ENCODE measurements at regions not wholly inside any gene's neighbourhood (a gene's known extent, or its start where the extent isn't known, plus 50 kb on each side); places are given as distances from the start of the nearest gene placed in this dataset.
"Not testable (repeated sequence)": the region's sequence is repeated elsewhere in the genome, so short reads cannot be mapped to it uniquely, and the experiment has no call there.

DNA sequence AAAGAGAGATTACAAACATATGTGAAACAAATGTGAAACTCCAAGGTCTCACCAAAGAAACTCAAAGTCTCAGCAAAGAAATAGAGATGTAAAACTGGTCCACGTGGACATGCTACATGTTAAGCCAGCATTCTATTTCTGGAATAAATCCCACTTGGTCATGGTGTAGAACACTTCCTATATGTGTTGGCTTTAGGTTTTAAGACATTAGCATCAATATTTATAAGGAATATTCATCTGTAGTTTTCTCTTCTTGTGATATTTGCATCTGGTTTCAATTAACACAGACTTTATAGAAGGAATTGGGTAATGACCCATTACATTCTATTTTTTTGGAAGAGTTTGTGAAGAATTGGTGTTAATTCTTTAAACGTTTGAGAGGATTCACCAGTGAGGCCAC is 133.1 kb downstream of the COPS8 start:
- DNase-seq, result no peak

DNA sequence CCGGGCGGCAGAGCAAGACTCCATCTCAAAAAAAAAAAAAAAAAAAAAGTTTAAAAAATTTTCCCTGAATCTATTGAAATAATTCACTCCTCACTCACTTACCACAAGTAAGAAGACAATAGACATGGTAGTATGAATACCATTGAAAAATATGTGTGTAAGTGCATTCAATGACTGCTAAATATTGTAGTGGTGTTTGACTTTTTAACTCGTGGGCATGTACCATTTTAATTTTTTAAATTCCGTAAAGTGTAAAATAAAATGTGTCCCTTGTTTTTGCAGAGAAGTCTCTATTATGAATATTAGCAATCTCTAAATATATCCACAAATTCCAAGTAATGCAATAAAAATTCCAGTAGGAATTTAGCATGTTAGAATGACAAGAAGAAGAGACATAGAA is 134.1 kb downstream of the COPS8 start:
- DNase-seq, result no peak

DNA sequence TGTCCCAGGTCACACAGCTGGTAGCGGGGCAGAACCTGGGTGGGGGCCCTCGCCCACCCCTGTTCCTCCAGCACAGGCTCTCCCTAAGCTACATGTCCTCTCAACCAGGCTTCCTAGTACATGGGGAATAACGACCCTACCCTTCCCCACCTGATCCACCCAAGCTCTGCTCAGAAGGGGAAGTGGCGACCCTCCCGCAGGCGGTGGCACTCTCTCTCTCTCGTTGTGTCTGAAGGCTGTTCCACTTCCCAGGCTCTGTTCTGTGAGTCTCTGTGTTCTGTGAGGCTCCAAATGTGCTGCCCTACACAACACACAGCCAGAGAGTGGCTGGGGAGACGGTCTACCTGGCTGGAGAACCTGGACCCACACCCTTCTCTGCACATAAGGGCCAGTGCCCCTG is 135.8 kb downstream of the COPS8 start:
- DNase-seq, result no peak

DNA sequence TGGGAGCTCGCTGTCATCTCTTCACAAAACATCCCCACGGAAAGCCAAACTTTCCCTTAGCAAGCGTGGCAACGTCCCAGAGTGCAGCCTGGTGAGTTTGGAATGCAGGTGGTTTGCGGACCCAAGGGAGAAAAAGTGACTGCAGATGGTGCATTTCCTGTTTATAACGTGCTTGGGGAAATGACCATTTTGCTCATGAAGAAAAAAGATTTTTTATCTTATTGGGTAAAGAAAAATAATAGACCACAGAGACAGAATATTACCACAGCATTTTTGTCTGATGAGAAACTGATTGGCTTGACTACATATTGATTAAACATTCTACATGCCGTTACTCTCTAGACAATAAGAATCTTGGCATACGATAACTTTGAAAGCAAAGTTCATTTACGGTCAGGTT is 136.5 kb downstream of the COPS8 start:
- DNase-seq, result no peak

DNA sequence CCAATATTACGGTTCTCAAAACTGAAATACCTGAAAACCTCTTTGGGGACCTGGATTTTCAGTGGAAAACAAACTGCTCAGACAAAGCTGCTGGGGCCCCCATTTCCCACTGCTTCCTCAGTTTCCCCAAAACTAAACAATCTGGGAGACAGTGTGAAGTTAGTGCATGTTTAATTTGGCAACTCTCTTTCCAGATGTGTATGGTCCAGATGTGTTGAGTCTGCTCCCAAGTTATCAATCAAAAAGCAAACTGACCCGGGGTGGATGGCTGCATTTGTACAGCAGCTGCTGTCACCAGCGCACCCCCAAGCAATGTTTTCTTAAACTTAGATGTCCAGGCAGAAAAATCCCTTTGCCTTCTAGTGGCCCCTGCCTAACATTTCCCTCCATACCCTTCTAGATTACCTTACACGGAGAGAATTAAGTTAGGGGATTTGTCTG is 136.9 kb downstream of the COPS8 start:
- no peak for DNase-seq

DNA sequence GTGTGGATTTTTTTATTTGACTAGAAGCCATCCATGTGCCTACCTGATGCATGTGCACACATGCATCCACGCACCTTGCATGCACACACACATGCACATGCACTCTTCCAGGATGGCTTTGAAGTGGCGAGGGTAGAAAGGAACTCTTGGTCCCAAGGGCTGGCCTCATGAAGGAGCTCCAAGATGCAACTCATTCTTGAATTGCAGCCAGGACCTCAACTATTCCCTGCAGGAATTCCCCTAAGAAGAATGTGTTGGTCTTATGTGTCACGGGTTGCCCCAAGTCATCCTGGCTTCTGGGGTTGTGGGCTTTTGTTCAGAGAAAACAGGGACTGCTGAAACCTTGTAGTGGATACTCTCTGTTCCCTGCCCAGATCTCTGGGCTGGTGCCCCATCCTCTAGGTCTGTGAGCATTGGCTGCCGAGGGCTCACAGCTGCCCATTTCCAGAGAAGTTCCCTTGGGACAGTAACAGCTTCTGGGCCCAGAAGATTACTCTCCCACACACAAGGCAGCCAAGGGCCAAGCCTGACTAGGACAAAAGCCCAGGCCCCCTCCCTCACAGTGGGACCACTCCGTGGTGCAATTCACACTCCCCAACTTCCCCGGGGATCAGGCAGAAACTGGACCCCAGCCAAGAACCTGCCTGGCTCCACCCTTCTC is 137.6 kb downstream of the COPS8 start:
- DNase-seq, result no peak

DNA sequence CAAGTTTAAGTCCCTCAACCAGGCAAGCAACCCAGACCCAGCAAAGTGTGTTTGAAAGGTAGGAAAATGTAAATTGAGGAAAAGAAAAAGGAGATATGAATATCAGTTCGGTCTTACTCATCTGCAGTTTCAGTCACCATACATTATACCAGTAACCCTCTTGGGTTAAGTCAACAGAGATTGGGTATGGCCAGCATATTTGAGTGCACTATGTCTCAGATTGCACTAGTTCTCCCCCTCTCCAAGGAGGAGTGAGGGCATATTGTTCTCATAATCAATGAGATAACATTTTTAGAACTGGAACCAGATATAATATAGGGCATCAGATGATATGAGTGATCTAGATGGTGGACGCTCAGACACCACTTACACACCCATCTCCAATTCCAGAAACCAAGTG is 141.5 kb downstream of the COPS8 start:
- no peak for DNase-seq

DNA sequence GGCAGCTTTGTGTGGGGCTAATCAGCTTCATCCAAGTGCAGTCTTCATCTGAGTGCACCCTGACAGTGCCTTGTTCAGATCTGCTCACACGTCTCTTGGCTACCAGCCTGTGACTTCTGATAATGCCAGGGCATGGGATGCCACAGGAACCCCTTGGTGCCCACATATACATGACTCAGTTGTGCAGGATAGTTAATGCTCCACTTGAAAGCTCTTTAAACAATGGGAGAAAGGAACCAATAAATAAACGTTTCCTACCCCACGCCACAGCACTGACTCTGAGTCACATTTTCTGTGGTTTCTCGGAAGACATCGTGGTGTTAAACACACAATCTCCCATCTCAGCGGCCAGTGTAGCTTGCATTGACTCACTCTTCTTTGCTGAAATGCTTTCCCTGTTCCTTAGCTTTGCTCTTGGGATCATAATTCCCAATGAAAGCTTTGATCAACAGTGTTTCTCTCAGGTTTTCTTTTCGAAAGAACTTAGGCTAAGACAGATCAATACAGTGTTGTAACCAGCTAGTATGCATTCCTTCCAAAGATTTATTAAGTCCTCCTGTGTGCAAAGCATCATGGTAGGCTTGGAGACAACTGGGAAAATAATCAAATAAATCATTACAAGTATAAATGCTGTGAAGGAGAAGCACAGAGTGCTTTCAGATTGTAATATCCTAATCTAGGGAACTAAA is 142.0 kb downstream of the COPS8 start:
- DNase-seq, result no peak

DNA sequence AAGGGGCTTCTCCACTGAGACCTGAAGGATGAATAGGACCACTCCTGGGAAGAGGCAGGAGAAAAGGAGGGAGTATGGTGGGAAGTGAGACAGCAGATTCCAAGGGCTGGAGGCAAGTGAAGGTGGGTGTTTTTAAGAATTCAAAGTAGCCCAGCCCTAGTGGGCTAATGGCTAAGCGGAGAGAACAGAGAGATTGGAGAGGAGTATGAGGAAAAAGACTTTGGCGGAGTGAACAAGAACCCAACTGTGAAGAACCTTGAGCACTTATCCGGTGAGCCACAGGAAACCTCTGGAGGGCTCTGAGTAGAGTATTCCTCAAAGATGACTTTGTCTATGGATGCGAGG is 142.6 kb downstream of the COPS8 start:
- no peak for DNase-seq

DNA sequence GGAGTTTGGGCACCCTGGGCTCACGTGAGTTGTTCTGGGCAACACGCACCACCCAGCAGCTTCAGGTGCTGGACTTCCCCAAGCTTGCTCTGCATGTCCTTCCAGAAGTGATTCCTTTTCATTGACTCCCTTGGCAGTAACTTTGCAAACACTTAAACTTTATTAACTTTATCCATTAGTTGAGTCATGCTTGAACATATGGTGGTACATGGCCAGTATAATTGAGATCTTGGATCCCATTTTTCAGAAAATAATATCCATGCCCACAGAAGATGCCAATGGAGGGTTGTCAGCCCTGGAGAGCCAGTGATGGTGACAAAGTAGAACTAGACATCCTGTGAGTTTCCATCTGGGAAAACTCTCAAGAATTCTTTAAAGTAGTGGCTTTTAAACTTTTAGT is 144.2 kb downstream of the COPS8 start:
- DNase-seq, result no peak

DNA sequence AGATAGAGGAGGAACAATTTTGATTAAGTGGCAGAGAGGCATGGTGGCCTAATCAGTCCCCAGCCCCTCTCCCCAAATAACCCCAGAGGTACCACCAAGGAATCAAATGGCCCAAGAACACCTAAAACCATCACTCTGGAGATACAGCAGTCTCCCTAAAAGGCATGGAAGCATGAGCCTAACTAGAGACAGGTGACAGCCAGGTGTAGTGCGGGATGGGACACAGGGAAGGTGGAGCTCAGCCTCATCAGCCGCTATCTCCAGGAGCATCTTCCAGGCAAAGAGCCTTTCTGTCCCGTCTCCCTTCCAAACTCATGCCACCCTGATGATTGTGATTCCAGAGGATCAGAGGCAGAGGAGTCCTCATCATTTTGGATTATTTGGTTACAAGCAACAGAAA is 144.7 kb downstream of the COPS8 start:
- DNase-seq, result no peak

DNA sequence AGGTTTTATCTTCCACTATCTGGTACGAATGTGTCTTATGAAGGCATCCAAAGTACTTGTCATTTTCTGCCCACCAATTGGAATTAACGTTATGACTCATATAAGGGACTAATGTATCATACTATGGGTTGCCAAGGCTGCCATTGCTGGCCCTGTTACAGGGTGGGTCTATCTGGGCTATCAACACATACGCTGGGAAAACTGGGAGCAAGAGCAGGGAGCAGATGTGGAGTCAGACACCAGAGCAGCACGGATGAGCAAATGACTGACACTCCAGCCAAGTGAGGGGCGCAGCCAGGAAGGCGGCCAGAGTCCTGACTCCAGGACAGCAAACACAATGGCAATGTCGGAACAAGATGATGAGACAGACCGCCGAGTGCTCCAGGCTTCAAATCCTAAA is 145.9 kb downstream of the COPS8 start:
- no peak for DNase-seq

DNA sequence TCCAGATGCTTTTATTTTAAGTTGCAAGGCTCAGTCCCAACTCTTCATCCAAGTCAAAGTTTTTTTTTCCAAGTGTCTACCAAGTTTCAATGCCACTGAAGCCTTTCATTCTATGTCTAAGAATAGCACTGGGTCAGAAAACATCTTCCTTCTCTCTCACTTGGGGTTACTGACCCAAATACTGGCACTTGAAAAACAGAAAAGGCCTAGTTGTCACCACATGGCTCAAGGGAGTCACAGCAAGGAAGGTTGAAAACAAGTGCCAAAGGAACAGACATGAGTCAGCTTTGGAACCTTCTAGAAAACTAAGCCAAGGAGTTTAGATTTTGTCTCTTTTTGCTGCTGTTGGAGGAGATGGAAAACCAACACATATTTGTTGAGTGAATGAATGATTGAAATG is 146.5 kb downstream of the COPS8 start:
- no peak for DNase-seq

DNA sequence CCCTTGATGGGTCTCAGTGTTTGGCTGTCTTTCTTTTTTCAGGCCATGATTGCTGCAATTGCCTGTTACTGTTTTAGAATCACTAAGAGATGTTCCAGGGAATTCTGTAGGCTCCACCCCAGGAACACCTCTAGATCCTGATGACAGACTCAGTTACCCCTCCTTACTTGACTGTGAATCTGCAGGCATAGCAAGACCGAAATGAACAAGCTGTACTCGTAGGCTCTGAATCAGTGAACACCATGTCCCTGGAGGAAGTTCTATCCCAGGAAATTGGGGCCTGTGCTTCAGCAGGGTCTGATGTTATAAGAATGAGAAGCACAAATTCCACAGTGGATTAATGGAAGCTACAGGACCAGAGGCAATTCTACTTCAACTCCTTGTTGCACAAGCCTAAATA is 148.6 kb downstream of the COPS8 start:
- no peak for DNase-seq

DNA sequence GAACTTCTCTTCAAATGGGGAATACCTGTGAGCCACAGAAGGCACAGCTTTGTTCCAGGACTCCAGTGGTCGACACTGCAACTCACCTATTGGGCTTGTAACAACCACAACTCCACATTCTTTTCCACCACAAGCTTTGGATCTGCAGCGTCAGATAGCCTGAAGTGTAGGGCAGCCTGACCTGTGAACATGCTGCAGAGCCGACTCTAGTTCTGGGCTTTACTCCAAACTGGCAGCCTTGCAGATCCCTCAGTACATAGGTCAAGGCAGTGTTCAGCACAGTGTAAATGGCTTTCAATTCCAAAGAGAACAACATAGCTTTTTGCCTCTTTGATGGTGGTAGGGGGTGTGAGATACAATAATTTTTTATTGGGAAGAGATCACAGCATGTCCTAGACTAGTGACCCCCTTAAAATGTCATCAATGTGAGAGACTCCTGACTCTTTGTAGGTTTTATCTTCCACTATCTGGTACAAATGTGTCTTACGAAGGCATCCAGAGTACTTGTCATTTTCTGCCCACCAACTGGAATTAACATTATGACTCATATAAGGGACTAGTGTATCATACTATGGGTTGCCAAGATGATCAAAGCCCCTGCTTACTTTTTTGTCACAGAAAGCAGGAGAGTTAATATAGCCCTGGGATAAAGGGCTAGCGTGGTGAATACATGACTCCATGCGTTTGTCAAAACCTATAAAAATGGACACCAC is 149.8 kb downstream of the COPS8 start:
- DNase-seq, result no peak

DNA sequence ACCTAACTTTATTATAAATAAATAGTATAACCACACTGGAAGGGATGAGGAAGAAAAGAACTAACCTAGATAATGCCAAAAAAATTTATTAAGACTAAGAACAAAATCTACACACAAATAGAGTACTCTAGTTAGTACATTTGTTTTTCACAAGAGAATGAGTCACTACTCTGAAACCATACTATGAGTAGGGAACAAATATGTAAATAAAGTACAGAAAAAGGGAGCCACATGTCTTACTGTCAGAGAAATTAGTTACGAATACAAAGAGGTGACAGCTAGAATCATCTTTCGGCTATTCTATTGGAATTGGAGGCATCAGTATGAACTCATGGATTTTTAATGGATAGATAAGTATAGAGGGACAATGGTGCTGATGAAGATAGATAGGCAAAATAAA is 150.5 kb downstream of the COPS8 start:
- DNase-seq, result no peak

DNA sequence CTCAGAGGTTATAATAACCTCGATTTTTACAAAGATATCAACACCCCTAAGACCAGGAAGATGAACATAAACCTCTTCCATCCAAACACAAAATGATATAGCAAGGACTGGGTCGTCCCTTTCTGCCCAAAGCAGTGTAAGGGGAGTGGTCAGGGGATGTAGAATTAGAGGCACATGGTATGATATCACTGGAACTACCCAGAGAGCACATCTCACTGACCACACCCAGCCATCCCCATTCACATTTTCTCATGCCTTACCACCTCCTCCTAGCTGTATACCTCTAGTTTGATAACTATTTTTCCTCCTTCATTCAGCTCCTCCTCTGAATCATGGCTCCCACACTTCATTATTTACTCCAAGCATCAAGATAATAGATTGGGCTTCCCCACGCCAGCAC is 152.6 kb downstream of the COPS8 start:
- DNase-seq, result no peak

DNA sequence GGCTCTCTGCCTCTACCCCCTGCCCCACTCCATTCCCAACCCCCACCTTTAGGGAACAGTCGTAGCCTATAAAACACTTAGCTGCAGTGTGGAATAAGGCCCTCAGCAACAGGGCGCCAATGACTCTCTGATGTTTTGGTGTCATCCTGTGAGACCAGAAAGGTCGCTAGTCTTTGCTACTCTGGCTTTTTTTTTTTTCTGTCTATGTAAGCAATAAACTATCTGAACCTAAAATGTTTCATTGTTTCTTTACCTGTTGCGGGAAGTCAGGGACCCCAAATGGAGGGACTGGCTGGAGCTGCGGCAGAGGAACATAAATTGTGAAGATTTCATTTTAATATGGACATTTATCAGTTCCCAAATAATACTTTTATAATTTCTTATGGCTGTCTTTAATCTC is 154.6 kb downstream of the COPS8 start:
- no peak for DNase-seq

DNA sequence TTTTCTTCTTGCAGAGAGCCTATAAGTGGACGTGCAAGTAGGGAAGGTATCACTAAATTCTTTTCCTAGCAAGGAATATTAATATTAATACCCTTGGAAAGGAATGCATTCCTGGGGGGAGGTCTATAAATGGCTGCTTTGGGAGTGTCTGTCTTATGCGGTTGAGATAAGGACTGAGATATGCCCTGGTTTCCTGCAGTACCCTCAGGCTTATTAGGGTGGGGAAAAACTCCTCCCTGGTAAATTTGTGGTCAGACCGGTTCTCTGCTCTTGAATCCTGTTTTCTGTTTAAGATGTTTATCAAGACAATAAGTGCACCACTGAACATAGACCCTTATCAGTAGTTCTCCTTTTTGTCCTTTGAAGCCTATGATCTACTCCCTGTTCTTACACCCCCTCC is 155.2 kb downstream of the COPS8 start:
- not testable (repeated sequence) for DNase-seq

DNA sequence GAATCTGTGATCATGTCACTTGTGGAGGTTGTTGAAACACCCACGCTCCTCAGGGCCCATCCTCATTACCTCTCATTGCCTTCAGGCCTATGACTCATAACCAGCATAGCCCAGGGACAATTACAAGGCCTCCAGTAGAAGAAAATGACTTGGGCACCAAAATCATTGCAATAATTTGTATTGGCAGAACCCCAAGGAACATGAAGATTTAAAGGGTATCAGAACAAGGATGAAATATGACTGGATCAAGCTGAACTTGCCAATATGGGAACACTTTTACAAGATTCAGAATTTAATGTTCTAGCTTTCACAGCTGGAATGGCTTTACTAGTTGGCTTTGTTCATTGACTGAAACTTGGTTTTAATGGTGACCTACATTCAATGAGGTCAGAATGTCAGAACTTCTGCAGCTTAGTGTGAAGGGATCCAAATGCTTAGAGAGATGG is 156.4 kb downstream of the COPS8 start:
- DNase-seq, result no peak

DNA sequence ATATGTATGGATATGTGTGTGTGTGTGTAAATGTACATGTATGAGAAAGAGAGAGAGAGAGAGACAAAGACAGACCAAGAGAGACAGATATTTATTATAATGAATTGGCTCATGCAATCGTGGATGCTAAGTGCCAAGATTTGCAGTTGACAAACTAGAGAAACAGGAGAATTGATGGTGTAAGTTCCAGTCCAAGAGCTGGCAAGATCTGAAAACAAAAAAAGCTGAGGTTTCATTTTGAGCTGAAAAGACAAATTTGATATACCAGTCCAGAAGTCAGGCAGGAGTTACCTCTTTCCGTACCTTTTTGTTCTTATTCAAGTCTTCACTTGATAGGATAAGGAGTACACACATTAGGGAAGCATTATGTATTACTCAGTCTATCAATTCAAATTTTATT is 157.8 kb downstream of the COPS8 start:
- no peak for DNase-seq

DNA sequence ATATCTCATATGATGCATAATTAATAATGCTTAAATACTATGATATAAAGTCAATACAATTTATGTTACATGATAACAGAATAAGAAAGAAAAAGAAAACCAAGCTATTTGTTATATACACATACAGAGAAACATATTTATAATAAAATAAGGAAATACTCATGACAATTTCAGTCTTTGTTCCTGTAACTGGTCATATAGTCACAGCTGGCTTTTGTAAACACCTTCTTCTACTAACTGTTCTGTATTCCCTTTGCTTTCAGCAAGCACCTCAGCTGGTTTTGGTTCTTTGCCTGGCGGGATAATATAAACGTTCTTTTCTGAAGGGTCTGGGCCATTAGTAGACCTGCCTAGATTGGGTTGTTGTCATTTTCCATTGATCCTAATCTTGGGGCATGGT is 158.5 kb downstream of the COPS8 start:
- no peak for DNase-seq

DNA sequence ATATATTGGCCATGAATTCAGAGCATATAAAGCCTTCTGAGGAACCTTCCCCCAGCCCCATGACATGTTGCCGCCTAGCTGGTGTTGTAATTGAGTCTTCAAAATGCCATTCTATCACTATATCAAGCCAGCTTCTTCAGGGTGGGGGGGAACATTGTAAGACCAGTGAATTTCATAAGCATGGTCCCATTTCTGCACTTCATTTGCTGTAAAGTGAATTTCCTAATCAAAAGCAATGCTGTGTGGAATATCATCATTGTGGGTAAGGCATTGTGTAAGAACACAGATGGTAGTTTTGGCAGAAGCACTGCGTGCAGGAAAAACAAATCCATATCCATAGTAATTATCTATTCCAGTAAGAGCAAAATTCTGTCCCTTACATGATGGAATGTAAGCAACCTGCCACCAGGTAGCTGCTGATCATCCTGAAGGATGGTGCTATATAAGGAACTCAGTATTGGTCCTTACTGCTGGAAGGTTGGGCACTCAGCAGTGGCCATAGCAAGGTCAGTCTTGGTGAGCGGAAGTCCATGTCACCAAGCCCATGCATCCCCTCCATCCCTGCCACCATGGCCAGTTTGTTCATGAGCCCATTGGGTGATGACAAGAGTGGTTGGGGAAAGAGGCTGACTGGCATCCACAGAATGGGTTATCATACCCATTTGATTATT is 159.4 kb downstream of the COPS8 start:
- DNase-seq, result no peak

DNA sequence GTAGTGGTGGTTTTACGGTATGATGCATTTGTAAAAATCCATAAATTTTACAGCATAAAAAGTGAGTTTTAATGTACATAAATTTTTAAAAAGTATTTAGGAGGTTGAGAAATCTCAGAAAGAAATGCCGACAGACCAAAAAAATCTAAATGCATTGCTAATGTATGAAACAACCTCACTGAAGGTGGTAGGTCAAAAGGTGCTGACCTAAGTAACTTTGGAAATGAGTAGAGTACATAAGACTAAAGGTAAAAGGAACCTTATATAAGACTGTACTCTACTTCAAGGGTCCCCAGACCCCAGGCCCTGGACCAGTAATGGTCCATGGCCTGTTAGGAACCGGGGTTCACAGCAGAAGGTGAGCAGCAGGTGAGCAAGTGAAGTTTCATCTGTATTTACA is 163.4 kb downstream of the COL6A3 start:
- no peak for DNase-seq
